Cardiac muscle cell (in vitro differentiated cells and primary cell): ENCODE measurements at regions not wholly inside any gene's neighbourhood (a gene's known extent, or its start where the extent isn't known, plus 50 kb on each side); places are given as distances from the start of the nearest gene placed in this dataset.

Experiments
- DNase-seq, 2 donors: peaks; one replicate each; pipeline versions ENCODE4 v3.0.0 to v3.0.0-alpha.2; 2010 to 2017; ENCODE audit warnings: low read depth in 1 of 2, low spot score in 1 of 2
- H3K27ac ChIP-seq: fragments of 200-600 bp; sonication (generic); 2 replicates; pipeline ENCODE4 v1.5.1; 2016
- H3K27me3 ChIP-seq: fragments of 200-600 bp; sonication (generic); 2 replicates; pipeline ENCODE4 v1.6.0; 2016; ENCODE audit warnings: control low read depth
- H3K36me3 ChIP-seq: fragments of 200-600 bp; sonication (generic); 2 replicates; pipeline ENCODE4 v1.5.1; 2016; ENCODE audit warnings: control low read depth
- H3K4me1 ChIP-seq: fragments of 200-600 bp; sonication (generic); 2 replicates; pipeline ENCODE4 v1.8.1; 2017; ENCODE audit warnings: low read depth, mild to moderate bottlenecking, mixed run types
- H3K4me3 ChIP-seq: fragments of 200-600 bp; sonication (generic); 2 replicates; pipeline ENCODE4 v1.5.1; 2016; ENCODE audit warnings: mild to moderate bottlenecking
- H3K9me3 ChIP-seq: fragments of 200-600 bp; sonication (generic); 2 replicates; pipeline ENCODE4 v1.5.1; 2017; ENCODE audit warnings: low read depth, mild to moderate bottlenecking, control low read depth
- CTCF ChIP-seq: IDR thresholded peaks from 2 replicates; pipeline ENCODE4 v1.5.1; 2012; ENCODE audit warnings: low read depth, mild to moderate bottlenecking, low read length

- Histone ChIP-seq H3K4me3 (no peak overlapping the region), H3K36me3 (no peaks in the 10 kb centered on the region), H3K27me3 (no peaks in the 10 kb centered on the region), H3K27ac (no peak overlapping the region), H3K9me3 (no peaks in the 10 kb centered on the region), H3K4me1 (no peaks in the 10 kb centered on the region)
- no peak for DNase-seq
- TF ChIP-seq CTCF = no peak
Measured at GRCh38 chr21:38177919-38178652, 78.7 kb upstream of the KCNJ15 start.

DNA sequence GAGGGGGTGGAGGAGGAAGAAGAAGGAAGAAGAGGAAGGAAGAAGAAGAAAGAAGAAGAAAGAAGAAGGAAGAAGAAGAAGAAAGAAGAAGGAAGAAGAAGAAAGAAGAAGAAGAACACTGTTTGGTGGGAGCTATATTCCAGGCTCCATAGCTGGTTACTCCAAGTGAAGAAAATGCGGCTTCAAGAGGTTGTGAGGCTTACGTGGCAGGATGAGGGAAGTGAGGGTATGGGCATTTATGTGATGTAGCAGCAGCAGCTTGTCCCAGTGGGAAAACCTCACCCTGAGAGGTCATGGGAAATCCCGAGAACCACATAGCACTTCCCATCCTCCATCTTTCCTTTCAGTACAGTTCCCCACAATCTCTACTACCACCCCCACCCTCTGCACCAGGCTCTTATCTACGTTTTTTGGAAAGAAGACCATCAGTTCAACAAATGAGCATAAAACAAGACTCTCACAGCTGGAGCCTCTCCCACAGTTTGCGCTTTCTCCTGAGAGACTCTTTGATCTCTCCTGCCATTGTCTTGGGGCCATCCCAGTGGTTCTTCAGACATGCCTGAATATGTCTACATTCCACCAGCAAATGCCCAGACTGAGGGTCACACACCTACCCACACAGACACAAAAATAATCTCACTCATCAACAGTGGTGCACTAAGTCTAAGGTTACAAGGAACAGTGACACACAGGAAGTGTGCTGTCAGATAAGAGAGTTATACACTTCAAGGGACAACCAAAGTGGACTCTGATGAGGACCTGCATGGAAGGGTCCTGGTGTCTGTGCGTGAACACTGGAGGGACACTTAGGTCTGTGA, 77.9 kb upstream of the KCNJ15 start:
- Histone ChIP-seq H3K4me1 (no peaks in the 10 kb centered on the region), H3K9me3 (no peaks in the 10 kb centered on the region), H3K4me3 (no peak overlapping the region), H3K36me3 (no peaks in the 10 kb centered on the region), H3K27me3 (no peaks in the 10 kb centered on the region), H3K27ac (no peak overlapping the region)
- no peak for DNase-seq
- no peak for TF ChIP-seq CTCF

- no peaks in the 10 kb centered on the region for H3K27me3 ChIP-seq
- H3K27ac ChIP-seq = no peak overlapping the region
- no peak overlapping the region for H3K4me3 ChIP-seq
- no peaks in the 10 kb centered on the region for H3K36me3 ChIP-seq
- TF ChIP-seq CTCF = no peak
- no peak for DNase-seq
- H3K4me1 ChIP-seq = no peaks in the 10 kb centered on the region
- H3K9me3 ChIP-seq = no peaks in the 10 kb centered on the region
Measured at GRCh38 chr21:38179511-38179910, 77.3 kb upstream of the KCNJ15 start.

GRCh38 chr21:38181096-38181495, 75.7 kb upstream of the KCNJ15 start:
- DNase-seq = no peak
- no peak overlapping the region for H3K4me3 ChIP-seq
- no peaks in the 10 kb centered on the region for H3K9me3 ChIP-seq
- no peaks in the 10 kb centered on the region for H3K27me3 ChIP-seq
- no peaks in the 10 kb centered on the region for H3K36me3 ChIP-seq
- TF ChIP-seq CTCF = no peak
- no peak overlapping the region for H3K27ac ChIP-seq
- H3K4me1 ChIP-seq = no peaks in the 10 kb centered on the region

- no peaks in the 10 kb centered on the region for H3K4me1 ChIP-seq
- H3K27ac ChIP-seq = no peak overlapping the region
- no peaks in the 10 kb centered on the region for H3K36me3 ChIP-seq
- no peak for DNase-seq
- no peaks in the 10 kb centered on the region for H3K27me3 ChIP-seq
- no peak overlapping the region for H3K4me3 ChIP-seq
- H3K9me3 ChIP-seq = no peaks in the 10 kb centered on the region
- no peak for TF ChIP-seq CTCF
Measured at GRCh38 chr21:38182370-38182985, 74.3 kb upstream of the KCNJ15 start.
